Muscle of leg (tissue), 3 donors: ENCODE measurements at regions not wholly inside any gene's neighbourhood (a gene's known extent, or its start where the extent isn't known, plus 50 kb on each side); places are given as distances from the start of the nearest gene placed in this dataset.

Experiments used
- DNase-seq: peaks from one replicate; pipeline ENCODE4 v3.0.0; 2013
- H3K27ac ChIP-seq: one replicate; pipeline ENCODE4 v1.5.1; 2013; ENCODE audit warnings: mild to moderate bottlenecking, low read length, control low read depth
- H3K27me3 ChIP-seq: one replicate; pipeline ENCODE4 v1.6.1; 2013; ENCODE audit warnings: low read length; ENCODE audit not compliant: control insufficient read depth, insufficient read depth
- H3K36me3 ChIP-seq: one replicate; pipeline ENCODE4 v1.6.1; 2013; ENCODE audit warnings: low read length; ENCODE audit not compliant: control insufficient read depth, insufficient read depth
- H3K4me1 ChIP-seq: one replicate; pipeline ENCODE4 v1.6.1; 2013; ENCODE audit warnings: low read length; ENCODE audit not compliant: control insufficient read depth, insufficient read depth
- H3K4me3 ChIP-seq: one replicate; pipeline ENCODE4 v1.5.1; 2013; ENCODE audit warnings: low read length, control low read depth
- H3K9me3 ChIP-seq: replicated peaks from 2 replicates; pipeline ENCODE4 v1.6.1; 2013; ENCODE audit warnings: low read depth, low read length; ENCODE audit not compliant: control insufficient read depth
- WGBS: methylation state at CpG from one replicate; pipeline ENCODE4 v1.1.5; 2013; ENCODE audit warnings: missing lambda C conversion rate; ENCODE audit not compliant: insufficient coverage; 5-methylcytosine and 5-hydroxymethylcytosine counted together

DNA sequence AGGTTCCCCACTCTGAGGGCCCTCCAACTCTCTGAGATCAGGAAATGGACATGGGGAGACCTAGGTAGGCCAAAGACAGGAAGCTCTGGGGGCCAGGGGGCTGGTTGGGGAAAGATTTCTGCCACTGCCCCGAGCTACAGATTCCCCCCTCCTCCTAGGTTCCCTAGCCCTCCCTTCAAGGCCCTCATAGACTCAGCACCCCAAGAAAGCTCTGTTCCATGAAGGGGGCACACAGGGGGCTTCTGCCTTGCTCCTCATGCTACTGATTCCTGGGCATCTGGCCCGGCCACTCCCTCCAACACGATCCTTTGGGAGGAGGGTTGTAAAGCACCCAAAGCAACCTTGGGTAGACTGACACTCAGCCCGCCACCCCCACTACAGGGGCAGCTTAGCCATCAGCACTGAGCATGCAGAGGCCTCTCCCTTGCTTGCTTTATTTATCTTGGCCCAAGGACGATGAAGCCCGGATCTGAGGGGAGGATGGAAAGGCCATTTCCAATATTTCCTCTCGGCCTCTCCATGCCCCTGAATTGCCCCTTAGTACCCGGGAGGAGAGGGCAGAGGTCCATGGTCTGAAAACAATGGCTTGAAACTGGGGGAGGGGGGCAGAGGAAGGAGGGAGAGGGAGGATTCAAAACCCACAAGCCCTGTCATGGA, 146.7 kb downstream of the PJA1 start:
- WGBS, result 100% methylated on average over 1 of the region's 8 CpGs
- Histone ChIP-seq H3K36me3 (no peaks in the 10 kb centered on the region), H3K27ac (no peak overlapping the region), H3K27me3 (peaks cover 44% of the 10 kb centered on the region), H3K4me3 (no peak overlapping the region), H3K4me1 (peaks cover 62% of the 10 kb centered on the region), H3K9me3 (no peaks in the 10 kb centered on the region)
- DNase-seq, result no peak

DNA sequence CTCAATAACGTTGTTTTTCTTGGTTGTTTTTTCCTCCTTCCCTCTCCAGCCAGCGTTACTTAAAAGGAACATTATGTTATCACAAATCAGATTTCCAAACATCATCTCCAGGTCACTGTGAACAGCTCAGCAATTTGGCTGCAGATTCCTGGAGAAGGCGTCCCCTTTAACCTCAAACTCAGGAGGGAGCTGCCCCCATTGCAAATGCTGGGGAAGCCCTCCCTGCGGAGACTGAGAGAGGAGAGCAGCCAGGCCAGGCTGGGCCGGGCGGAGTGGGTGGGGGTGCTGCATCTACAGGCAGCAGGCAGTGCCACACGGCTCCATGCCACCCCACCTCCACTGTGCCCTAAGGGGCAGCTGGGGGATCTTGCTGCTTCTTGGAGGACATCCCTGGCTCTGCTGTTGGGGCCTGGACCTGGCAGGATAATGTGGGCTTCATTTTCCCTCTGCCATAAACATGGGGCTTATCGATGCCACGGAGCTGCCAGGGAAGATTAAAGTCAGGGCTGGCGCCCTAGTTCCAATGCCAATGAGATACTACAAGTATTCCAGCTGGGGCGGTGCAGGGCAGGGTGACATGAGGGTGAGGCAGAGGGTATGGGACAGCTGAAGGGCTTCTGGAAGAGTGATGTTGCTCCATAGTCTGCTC, 148.8 kb downstream of the PJA1 start:
- H3K36me3 ChIP-seq, result no peaks in the 10 kb centered on the region
- no peak overlapping the region for H3K4me3 ChIP-seq
- H3K27ac ChIP-seq, result no peak overlapping the region
- H3K27me3 ChIP-seq, result peaks cover 31% of the 10 kb centered on the region
- H3K9me3 ChIP-seq, result no peaks in the 10 kb centered on the region
- DNase-seq, result no peak
- 79% methylated on average over 3 of the region's 11 CpGs for WGBS
- H3K4me1 ChIP-seq, result peaks cover 47% of the 10 kb centered on the region

DNA sequence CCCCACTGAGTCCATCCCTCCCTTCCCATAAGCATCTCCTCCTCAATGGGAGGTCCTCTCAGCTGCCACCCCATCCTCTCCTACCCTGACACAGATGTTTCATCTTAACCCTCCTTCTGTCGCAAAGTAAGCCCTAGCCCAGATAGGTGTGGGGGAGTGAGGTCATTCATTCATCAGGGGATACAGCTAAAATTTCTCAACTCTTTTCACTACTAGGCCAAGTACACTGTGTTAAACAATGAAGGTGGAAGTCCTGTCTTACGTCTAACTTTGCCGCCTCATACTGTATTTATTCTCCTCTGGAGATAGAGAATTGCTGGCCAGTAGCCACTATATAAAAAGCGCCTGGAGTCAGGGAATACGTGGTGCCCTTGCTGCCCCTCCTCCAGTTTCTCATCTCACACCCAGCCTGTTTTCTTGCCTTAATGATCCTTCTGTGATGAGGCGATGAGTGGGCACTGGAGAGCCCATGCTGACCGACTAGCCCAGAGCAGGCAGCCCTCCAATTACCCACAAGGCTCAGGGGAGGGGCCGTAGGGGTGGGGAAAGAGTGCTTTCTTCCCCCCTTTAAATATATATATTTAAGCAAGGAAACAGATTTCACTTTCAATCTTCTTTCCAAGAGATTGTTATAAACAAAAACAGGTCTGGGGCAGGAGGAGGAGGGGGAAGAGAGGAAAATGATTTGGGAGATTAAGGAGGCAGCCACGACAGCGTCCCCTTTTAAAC, 149.5 kb downstream of the PJA1 start:
- peaks cover 26% of the 10 kb centered on the region for H3K27me3 ChIP-seq
- peaks cover 3% of the 10 kb centered on the region for H3K9me3 ChIP-seq
- H3K4me1 ChIP-seq, result peaks cover 41% of the 10 kb centered on the region
- WGBS, result 44% methylated on average over 3 of the region's 10 CpGs
- no peak overlapping the region for H3K4me3 ChIP-seq
- H3K36me3 ChIP-seq, result no peaks in the 10 kb centered on the region
- no peak for DNase-seq
- H3K27ac ChIP-seq, result no peak overlapping the region

DNA sequence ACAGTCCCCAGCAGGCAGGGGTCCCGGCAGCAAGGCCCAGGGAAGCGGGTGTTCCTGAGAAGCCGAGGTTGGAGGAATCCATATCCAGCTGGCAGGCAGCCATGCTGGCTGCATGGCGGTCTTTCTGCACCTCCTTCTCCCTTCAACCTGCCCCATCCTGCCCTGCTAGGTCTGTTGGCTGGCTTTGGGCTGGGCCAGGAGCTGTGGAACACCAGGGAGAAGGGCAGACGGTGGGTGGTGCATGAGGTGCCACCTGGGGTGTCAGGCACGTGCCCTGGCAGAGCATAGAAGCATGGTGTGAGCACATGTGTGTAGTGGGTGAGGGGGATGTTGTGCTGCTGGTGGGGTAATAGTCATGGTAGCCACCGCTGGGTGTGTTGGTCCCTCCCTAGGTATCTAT, 150.1 kb downstream of the PJA1 start:
- H3K4me1 ChIP-seq, result peaks cover 41% of the 10 kb centered on the region
- no peak for DNase-seq
- 80% methylated on average over 1 of the region's 7 CpGs for WGBS
- no peaks in the 10 kb centered on the region for H3K36me3 ChIP-seq
- H3K9me3 ChIP-seq, result peaks cover 3% of the 10 kb centered on the region
- H3K27ac ChIP-seq, result no peak overlapping the region
- H3K27me3 ChIP-seq, result peaks cover 24% of the 10 kb centered on the region
- H3K4me3 ChIP-seq, result no peak overlapping the region

DNA sequence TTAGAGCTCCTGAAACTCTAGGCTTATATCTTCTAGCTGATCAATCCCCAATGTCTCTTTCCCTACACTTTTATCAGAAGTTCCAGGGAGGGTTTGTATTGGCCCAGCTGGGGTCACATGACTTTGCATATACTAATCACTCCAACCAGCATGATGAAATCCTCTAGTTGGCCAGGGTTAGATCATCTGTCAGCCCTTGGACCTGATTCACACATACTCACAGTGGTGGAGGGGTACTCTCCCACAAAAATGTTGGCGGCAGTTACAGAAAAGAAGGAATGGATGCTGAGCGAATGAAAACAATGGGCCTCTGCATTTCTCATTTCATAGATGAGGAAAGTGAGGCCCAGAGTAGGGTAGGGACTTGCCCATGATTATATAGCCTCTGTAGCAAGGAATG, 151.1 kb downstream of the PJA1 start:
- DNase-seq, result no peak
- peaks cover 3% of the 10 kb centered on the region for H3K9me3 ChIP-seq
- peaks cover 38% of the 10 kb centered on the region for H3K4me1 ChIP-seq
- WGBS, result 61% methylated on average over 2 of the region's 2 CpGs
- H3K36me3 ChIP-seq, result no peaks in the 10 kb centered on the region
- peaks cover 23% of the 10 kb centered on the region for H3K27me3 ChIP-seq
- no peak overlapping the region for H3K4me3 ChIP-seq
- peak overlapping the region; percentile 13 for H3K27ac ChIP-seq

DNA sequence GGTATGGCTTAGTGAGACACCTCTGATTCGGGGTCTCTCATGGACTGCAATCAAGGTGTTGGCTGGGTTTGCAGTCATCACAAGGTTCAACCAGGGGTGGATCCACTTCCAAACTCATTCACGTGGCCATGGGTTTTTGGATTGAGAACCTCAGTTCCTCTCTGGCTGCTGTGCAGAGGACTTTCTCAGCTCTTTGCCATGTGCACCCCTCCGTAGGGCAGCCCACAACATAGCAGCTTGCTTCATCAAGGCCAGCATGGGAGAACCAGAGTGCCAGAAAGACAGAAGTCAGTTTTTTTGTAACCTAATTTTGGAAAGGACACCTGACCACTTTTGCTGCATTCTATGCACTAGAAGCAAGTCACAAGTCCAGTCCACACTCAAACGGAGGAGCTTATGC, 154.9 kb downstream of the PJA1 start:
- peaks cover 9% of the 10 kb centered on the region for H3K27me3 ChIP-seq
- H3K4me1 ChIP-seq, result peaks cover 13% of the 10 kb centered on the region
- H3K4me3 ChIP-seq, result no peak overlapping the region
- 58% methylated on average over 3 of the region's 4 CpGs for WGBS
- peaks cover 3% of the 10 kb centered on the region for H3K9me3 ChIP-seq
- no peak overlapping the region for H3K27ac ChIP-seq
- H3K36me3 ChIP-seq, result no peaks in the 10 kb centered on the region
- no peak for DNase-seq

DNA sequence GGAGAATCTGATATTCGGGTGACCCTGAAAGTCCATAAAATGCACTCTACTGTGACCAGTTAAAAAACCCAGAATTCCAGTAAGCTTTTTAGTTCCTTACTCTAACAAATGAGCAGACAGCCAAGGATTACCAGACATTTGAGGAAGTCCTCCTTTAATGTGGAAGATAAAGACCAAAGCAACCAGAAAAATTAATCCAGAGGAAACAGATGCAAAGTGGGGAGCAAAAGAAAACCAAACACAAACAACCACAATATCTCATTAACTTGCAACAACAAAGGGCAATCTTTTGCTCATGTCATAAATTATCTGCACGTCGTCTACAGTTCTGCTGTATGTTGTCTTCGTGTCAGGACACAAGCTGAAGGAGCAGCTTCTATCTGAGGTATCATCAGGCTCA, 164.4 kb downstream of the PJA1 start:
- Histone ChIP-seq H3K4me1 (peaks cover 13% of the 10 kb centered on the region), H3K4me3 (no peak overlapping the region), H3K27me3 (peaks cover 18% of the 10 kb centered on the region), H3K9me3 (no peaks in the 10 kb centered on the region), H3K27ac (no peak overlapping the region), H3K36me3 (no peaks in the 10 kb centered on the region)
- WGBS, result 80% methylated on average over 1 of the region's 4 CpGs
- DNase-seq, result no peak

DNA sequence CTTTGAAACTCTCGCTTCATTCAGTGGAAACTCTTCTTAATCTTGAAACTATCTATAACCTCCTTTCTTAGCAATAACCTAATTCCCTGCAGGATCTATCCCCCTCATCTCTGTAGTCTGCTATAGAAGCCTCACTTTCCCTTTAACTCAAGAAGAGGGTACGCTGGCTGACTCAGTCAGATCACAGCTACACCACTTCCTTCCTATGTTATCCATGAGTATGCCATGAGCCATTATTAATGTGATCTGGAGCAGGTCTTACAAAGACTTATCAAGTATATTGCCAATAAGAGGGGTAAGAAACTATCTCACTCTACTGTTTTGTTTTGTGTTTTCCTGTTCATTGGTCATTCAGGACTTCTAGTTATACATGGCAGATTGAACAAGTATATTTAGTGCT, 165.3 kb downstream of the PJA1 start:
- Histone ChIP-seq H3K36me3 (no peaks in the 10 kb centered on the region), H3K27me3 (peaks cover 22% of the 10 kb centered on the region), H3K4me3 (no peak overlapping the region), H3K9me3 (no peaks in the 10 kb centered on the region), H3K27ac (no peak overlapping the region), H3K4me1 (peaks cover 23% of the 10 kb centered on the region)
- WGBS, result 82% methylated on average over 1 of the region's 2 CpGs
- no peak for DNase-seq

DNA sequence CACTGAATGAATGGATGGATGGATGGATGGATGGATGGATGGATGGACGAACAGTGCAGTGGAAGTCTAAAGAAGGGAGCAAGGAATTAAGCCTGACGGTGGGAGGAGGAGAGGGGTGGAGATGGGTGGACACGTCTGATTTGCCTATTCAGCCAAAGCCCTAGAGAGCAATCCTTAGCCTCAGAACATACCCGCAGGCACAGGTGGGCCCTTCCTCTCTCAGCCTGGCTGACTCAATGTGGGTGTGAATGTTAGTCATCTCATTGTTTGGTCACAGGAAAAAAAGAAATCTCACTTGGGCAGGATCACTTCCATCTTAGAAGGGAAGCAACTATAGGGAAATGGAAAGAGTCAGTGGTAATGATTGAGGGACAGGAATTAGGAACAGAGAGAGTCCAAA, 165.9 kb downstream of the PJA1 start:
- Histone ChIP-seq H3K9me3 (no peaks in the 10 kb centered on the region), H3K27me3 (peaks cover 26% of the 10 kb centered on the region), H3K4me1 (peaks cover 28% of the 10 kb centered on the region), H3K36me3 (no peaks in the 10 kb centered on the region), H3K4me3 (no peak overlapping the region), H3K27ac (no peak overlapping the region)
- DNase-seq, result no peak
- WGBS, result 40% methylated on average over 1 of the region's 4 CpGs

DNA sequence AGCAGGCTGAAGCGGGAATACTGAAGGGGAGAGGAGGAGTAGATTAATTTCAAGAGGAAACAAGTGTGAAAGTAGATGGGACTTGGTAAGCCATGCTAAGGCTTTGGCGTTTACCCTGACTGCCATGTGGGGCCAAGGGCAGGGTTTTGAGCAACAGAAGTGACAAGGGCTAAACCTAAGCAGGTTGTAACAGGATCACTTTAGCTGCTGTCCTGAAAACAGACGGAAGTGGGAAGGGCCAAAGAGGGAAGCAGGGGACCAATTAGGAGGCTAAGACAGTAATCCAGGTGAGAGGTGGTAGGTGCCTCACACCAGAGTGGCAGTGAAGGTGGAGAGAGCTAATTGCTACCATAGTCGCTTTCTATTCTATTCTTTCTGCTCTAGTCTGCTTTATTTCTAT, 166.5 kb downstream of the PJA1 start:
- no peaks in the 10 kb centered on the region for H3K9me3 ChIP-seq
- no peak for DNase-seq
- H3K36me3 ChIP-seq, result no peaks in the 10 kb centered on the region
- H3K4me3 ChIP-seq, result no peak overlapping the region
- H3K4me1 ChIP-seq, result peaks cover 31% of the 10 kb centered on the region
- 64% methylated on average over 3 of the region's 4 CpGs for WGBS
- no peak overlapping the region for H3K27ac ChIP-seq
- H3K27me3 ChIP-seq, result peaks cover 29% of the 10 kb centered on the region
